Memory B cell (primary cell): ENCODE measurements at regions not wholly inside any gene's neighbourhood (a gene's known extent, or its start where the extent isn't known, plus 50 kb on each side); places are given as distances from the start of the nearest gene placed in this dataset.

Source experiments
- ATAC-seq: fragments of 150-1000 bp; cut with Tn5 transposase; 2 replicates; pipeline ENCODE4 v1.10.0; 2021; ENCODE audit warnings: low read depth, mild to moderate bottlenecking, moderate library complexity
- DNase-seq, 2 donors: peaks; one replicate each; pipeline ENCODE4 v3.0.0; 2022; ENCODE audit warnings: low spot score in 2 of 2
- H3K27ac Mint-ChIP-seq: one replicate; pipeline ENCODE4 v1.8.0; 2022; ENCODE audit warnings: mild to moderate bottlenecking, moderate library complexity, mixed read lengths
- H3K27me3 Mint-ChIP-seq: one replicate; pipeline ENCODE4 v1.8.0; 2022; ENCODE audit warnings: mixed read lengths
- H3K36me3 Mint-ChIP-seq: one replicate; pipeline ENCODE4 v1.8.0; 2022; ENCODE audit warnings: mild to moderate bottlenecking, mixed read lengths
- H3K4me1 Mint-ChIP-seq: one replicate; pipeline ENCODE4 v1.8.0; 2022; ENCODE audit warnings: mixed read lengths
- H3K4me3 Mint-ChIP-seq: one replicate; pipeline ENCODE4 v1.8.0; 2022; ENCODE audit warnings: mild to moderate bottlenecking, moderate library complexity, mixed read lengths
- H3K9me3 Mint-ChIP-seq: one replicate; pipeline ENCODE4 v1.8.0; 2022; ENCODE audit warnings: mixed read lengths

GRCh38 chr10:43901302-43901701 is 252.6 kb upstream of the ZNF32 start:
- no peaks in the 10 kb centered on the region for H3K4me1 Mint-ChIP-seq
- H3K27me3 Mint-ChIP-seq = peaks cover 6% of the 10 kb centered on the region
- no peak overlapping the region for H3K4me3 Mint-ChIP-seq
- ATAC-seq = no peak
- DNase-seq = no peak
- no peaks in the 10 kb centered on the region for H3K36me3 Mint-ChIP-seq
- no peak overlapping the region for H3K27ac Mint-ChIP-seq
- H3K9me3 Mint-ChIP-seq = peaks cover 4% of the 10 kb centered on the region

GRCh38 chr10:43900571-43900970 is 251.9 kb upstream of the ZNF32 start:
- DNase-seq (no peak), ATAC-seq (no peak)
- Mint-ChIP-seq H3K27me3 (peaks cover 6% of the 10 kb centered on the region), H3K4me3 (no peak overlapping the region), H3K27ac (no peak overlapping the region), H3K36me3 (no peaks in the 10 kb centered on the region), H3K9me3 (peaks cover 4% of the 10 kb centered on the region), H3K4me1 (no peaks in the 10 kb centered on the region)

- DNase-seq (no peak), ATAC-seq (no peak)
- peaks cover 6% of the 10 kb centered on the region for H3K9me3 Mint-ChIP-seq
Measured at GRCh38 chr10:43899224-43899959, 250.7 kb upstream of the ZNF32 start.

GRCh38 chr10:43898592-43898991 is 249.9 kb upstream of the ZNF32 start:
- no peak for DNase-seq
- H3K36me3 Mint-ChIP-seq = no peaks in the 10 kb centered on the region
- no peaks in the 10 kb centered on the region for H3K4me1 Mint-ChIP-seq
- peaks cover 6% of the 10 kb centered on the region for H3K27me3 Mint-ChIP-seq
- H3K4me3 Mint-ChIP-seq = no peak overlapping the region
- ATAC-seq = no peak
- H3K27ac Mint-ChIP-seq = no peak overlapping the region
- H3K9me3 Mint-ChIP-seq = peaks cover 8% of the 10 kb centered on the region

More at GRCh38 chr10:43899224-43899959, 250.7 kb upstream of the ZNF32 start:
- no peak overlapping the region for H3K4me3 Mint-ChIP-seq
- no peaks in the 10 kb centered on the region for H3K4me1 Mint-ChIP-seq
- no peak overlapping the region for H3K27ac Mint-ChIP-seq
- peaks cover 6% of the 10 kb centered on the region for H3K27me3 Mint-ChIP-seq
- no peaks in the 10 kb centered on the region for H3K36me3 Mint-ChIP-seq

- no peaks in the 10 kb centered on the region for H3K36me3 Mint-ChIP-seq
- peaks cover 8% of the 10 kb centered on the region for H3K9me3 Mint-ChIP-seq
- H3K4me1 Mint-ChIP-seq = no peaks in the 10 kb centered on the region
- peaks cover 6% of the 10 kb centered on the region for H3K27me3 Mint-ChIP-seq
- DNase-seq = no peak
- H3K4me3 Mint-ChIP-seq = no peak overlapping the region
- H3K27ac Mint-ChIP-seq = no peak overlapping the region
- no peak for ATAC-seq
Measured at GRCh38 chr10:43897765-43898419, 249.2 kb upstream of the ZNF32 start.

GRCh38 chr10:43892062-43892770 is 243.5 kb upstream of the ZNF32 start:
- ATAC-seq (no peak), DNase-seq (no peak)
- Mint-ChIP-seq H3K36me3 (no peaks in the 10 kb centered on the region), H3K4me1 (no peaks in the 10 kb centered on the region), H3K27me3 (peaks cover 4% of the 10 kb centered on the region), H3K27ac (no peak overlapping the region), H3K9me3 (peaks cover 9% of the 10 kb centered on the region), H3K4me3 (no peak overlapping the region)

- ATAC-seq = no peak
- no peak overlapping the region for H3K4me3 Mint-ChIP-seq
Measured at GRCh38 chr10:43891241-43891640, 242.6 kb upstream of the ZNF32 start.

GRCh38 chr10:43890124-43890523 is 241.4 kb upstream of the ZNF32 start:
- Mint-ChIP-seq H3K9me3 (peaks cover 6% of the 10 kb centered on the region), H3K27ac (no peak overlapping the region), H3K4me3 (no peak overlapping the region), H3K36me3 (no peaks in the 10 kb centered on the region), H3K27me3 (no peaks in the 10 kb centered on the region), H3K4me1 (no peaks in the 10 kb centered on the region)
- no peak for ATAC-seq
- no peak for DNase-seq

More at GRCh38 chr10:43891241-43891640, 242.6 kb upstream of the ZNF32 start:
- no peak for DNase-seq
- Mint-ChIP-seq H3K27ac (no peak overlapping the region), H3K9me3 (peaks cover 6% of the 10 kb centered on the region), H3K36me3 (no peaks in the 10 kb centered on the region), H3K4me1 (no peaks in the 10 kb centered on the region), H3K27me3 (no peaks in the 10 kb centered on the region)

- H3K36me3 Mint-ChIP-seq = no peaks in the 10 kb centered on the region
- H3K27ac Mint-ChIP-seq = no peak overlapping the region
- peaks cover 3% of the 10 kb centered on the region for H3K9me3 Mint-ChIP-seq
- ATAC-seq = no peak
- DNase-seq = no peak
- no peak overlapping the region for H3K4me3 Mint-ChIP-seq
- no peaks in the 10 kb centered on the region for H3K27me3 Mint-ChIP-seq
- no peaks in the 10 kb centered on the region for H3K4me1 Mint-ChIP-seq
Measured at GRCh38 chr10:43888586-43888985, 239.9 kb upstream of the ZNF32 start.

- H3K4me3 Mint-ChIP-seq = no peak overlapping the region
- no peaks in the 10 kb centered on the region for H3K36me3 Mint-ChIP-seq
- ATAC-seq = no peak
- H3K4me1 Mint-ChIP-seq = no peaks in the 10 kb centered on the region
- peaks cover 3% of the 10 kb centered on the region for H3K9me3 Mint-ChIP-seq
- DNase-seq = no peak
- no peaks in the 10 kb centered on the region for H3K27me3 Mint-ChIP-seq
- no peak overlapping the region for H3K27ac Mint-ChIP-seq
Measured at GRCh38 chr10:43885842-43886241, 237.2 kb upstream of the ZNF32 start.

GRCh38 chr10:43885252-43885651 is 236.6 kb upstream of the ZNF32 start:
- DNase-seq (no peak), ATAC-seq (no peak)
- no peaks in the 10 kb centered on the region for H3K27me3 Mint-ChIP-seq
- no peak overlapping the region for H3K4me3 Mint-ChIP-seq
- H3K9me3 Mint-ChIP-seq = peaks cover 3% of the 10 kb centered on the region
- H3K4me1 Mint-ChIP-seq = no peaks in the 10 kb centered on the region
- H3K36me3 Mint-ChIP-seq = no peaks in the 10 kb centered on the region
- H3K27ac Mint-ChIP-seq = no peak overlapping the region

GRCh38 chr10:43884501-43885105 is 235.9 kb upstream of the ZNF32 start:
- no peaks in the 10 kb centered on the region for H3K4me1 Mint-ChIP-seq
- DNase-seq = no peak
- H3K4me3 Mint-ChIP-seq = no peak overlapping the region
- H3K36me3 Mint-ChIP-seq = no peaks in the 10 kb centered on the region
- no peaks in the 10 kb centered on the region for H3K27me3 Mint-ChIP-seq
- ATAC-seq = no peak
- peaks cover 3% of the 10 kb centered on the region for H3K9me3 Mint-ChIP-seq
- H3K27ac Mint-ChIP-seq = no peak overlapping the region

GRCh38 chr10:43882711-43883110 is 234.0 kb upstream of the ZNF32 start:
- H3K9me3 Mint-ChIP-seq = peaks cover 3% of the 10 kb centered on the region
- ATAC-seq = no peak
- no peaks in the 10 kb centered on the region for H3K4me1 Mint-ChIP-seq
- H3K4me3 Mint-ChIP-seq = no peak overlapping the region
- H3K27ac Mint-ChIP-seq = no peak overlapping the region
- H3K36me3 Mint-ChIP-seq = peaks cover 2% of the 10 kb centered on the region
- no peak for DNase-seq
- H3K27me3 Mint-ChIP-seq = peaks cover 4% of the 10 kb centered on the region

- Mint-ChIP-seq H3K9me3 (peaks cover 2% of the 10 kb centered on the region), H3K27me3 (peaks cover 4% of the 10 kb centered on the region), H3K4me3 (no peak overlapping the region), H3K36me3 (peaks cover 2% of the 10 kb centered on the region), H3K4me1 (no peaks in the 10 kb centered on the region), H3K27ac (no peak overlapping the region)
- no peak for DNase-seq
- no peak for ATAC-seq
Measured at GRCh38 chr10:43881657-43882056, 233.0 kb upstream of the ZNF32 start.
